Right lobe of liver (tissue), 4 donors: ENCODE measurements at regions not wholly inside any gene's neighbourhood (a gene's known extent, or its start where the extent isn't known, plus 50 kb on each side); places are given as distances from the start of the nearest gene placed in this dataset.

Source experiments
- CTCF ChIP-seq, 4 donors: fragments of 200-600 bp in 3 of 4; fragments of 450-650 bp in 1 of 4; IDR thresholded peaks; one replicate each; pipeline versions ENCODE4 v1.5.1 to v1.8.0; 2016 to 2022; ENCODE audit warnings: antibody characterized with exemption in 4 of 4, mild to moderate bottlenecking in 2 of 4
- POLR2A ChIP-seq: fragments of 450-650 bp; IDR thresholded peaks from one replicate; pipeline ENCODE4 v1.6.1; 2017; ENCODE audit warnings: antibody characterized with exemption, mild to moderate bottlenecking
- donor health status: DM: no; HTN: no; CAD: no.
- donor health status: DM: no; HTN: no; CAD: no.
- donor health status: DM: no; HTN: yes; CAD: no.

DNA sequence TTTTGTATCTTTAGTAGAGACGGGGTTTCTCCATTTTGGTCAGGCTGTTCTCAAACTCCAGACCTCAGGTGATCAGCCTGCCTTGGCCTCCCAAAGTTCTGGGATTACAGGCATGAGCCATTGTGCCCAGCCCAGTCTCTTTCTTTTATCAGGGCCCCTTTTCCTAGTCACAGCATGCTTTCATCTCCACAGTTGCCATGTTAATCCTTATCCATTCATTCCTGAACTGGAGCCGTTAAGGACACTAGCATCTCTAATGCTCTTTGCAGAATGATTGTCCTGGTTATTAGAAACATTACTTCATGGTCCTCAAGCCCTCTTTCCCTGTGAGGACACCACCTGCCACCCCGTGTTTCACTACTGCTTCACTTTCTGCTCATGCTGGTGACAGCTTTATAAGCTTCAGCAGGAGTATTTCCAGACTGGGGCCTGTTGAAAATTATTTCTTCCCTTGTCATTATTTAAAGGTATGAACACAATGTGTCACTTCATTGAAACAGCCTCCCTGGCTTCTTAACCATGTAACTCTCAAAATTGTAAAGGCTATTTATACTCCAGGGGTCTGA, 313.9 kb downstream of the BMPER start:
- no peak for TF ChIP-seq CTCF (IDR thresholded peaks at IDR 0.05)
- no peak for TF ChIP-seq POLR2A
